ENCODE measurements at regions not wholly inside any gene's neighbourhood (a gene's known extent, or its start where the extent isn't known, plus 50 kb on each side); places are given as distances from the start of the nearest gene placed in this dataset.

DNA sequence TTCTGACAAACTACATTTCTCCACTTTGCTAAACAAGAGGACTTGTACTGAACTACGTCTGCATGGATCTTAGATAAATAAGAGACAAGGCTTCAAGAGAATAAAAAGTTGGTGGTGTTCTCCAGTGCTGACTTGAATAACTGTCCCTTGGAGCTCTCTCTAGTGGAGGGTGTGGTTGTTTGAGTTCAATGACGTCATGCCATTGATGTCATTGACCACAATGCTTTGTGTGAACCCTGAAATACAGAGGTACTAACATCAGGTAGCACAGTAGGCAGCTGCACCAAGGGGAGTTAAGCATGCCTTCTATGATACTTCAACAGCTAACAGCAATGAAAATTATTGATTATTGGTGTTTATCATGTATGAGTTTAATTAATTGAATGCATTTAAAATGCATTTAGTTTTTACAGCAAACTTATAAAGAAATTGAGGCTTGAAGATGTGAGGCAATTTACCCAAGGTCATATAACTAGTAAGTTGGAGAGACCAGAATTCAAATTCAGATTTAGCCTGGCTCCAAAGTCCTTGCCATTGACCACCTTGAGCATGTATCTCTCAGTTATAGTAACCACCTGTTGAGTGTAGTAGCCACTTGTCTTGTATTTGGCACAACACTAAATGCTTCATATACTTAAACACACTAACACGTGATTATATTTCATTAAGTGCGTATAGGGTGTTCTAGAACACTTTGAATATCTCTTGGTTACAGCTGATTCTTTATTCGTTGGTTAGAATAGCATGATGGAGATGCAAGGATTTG is 126.0 kb upstream of the ANKRD28 start:
- ChIA-PET CTCF (no interaction called here), POLR2A (no interaction called here)
- no peaks in the 10 kb centered on the region for H3K36me3 ChIP-seq (ENCODE audit: control insufficient read depth in 2 of 2, extremely low read depth in 1 of 2, insufficient read depth in 2 of 2, low read length in 2 of 2)
- no peaks in the 10 kb centered on the region for H4K20me1 ChIP-seq (replicated peaks; ENCODE audit: control insufficient read depth, extremely low read depth, insufficient read depth, low read length)
- dilution Hi-C loops (cut with MboI; ENCODE audit: extremely low pct_ligation_motif_present, low sequenced_read_pairs) = no loop called here
- no peak overlapping the region for H3K4me2 ChIP-seq (ENCODE audit: insufficient read depth, low read length)
- no peaks in the 10 kb centered on the region for H3K9me1 ChIP-seq (replicated peaks; ENCODE audit: control insufficient read depth, extremely low read depth, insufficient read depth, low read length)
- TF ChIP-seq POLR2AphosphoS5 (IDR thresholded peaks at IDR 0.05; ENCODE audit: insufficient read depth, low read depth, low read length) (no peak), EZH2 (IDR thresholded peaks at IDR 0.05; ENCODE audit: borderline replicate concordance, low read depth, low read length, severe bottlenecking) (no peak), GATA2 (IDR thresholded peaks at IDR 0.05; ENCODE audit: insufficient read depth, insufficient read length, low read depth, low read length) (no peak), MYC (IDR thresholded peaks at IDR 0.05; ENCODE audit: low read depth, low read length) (no peak)
- TF ChIP-seq, protein P1, sequence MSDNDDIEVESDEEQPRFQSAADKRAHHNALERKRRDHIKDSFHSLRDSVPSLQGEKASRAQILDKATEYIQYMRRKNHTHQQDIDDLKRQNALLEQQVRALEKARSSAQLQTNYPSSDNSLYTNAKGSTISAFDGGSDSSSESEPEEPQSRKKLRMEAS (IDR thresholded peaks at IDR 0.05; ENCODE audit: insufficient read depth, insufficient read length) = no peak
- TF ChIP-seq, protein P2, sequence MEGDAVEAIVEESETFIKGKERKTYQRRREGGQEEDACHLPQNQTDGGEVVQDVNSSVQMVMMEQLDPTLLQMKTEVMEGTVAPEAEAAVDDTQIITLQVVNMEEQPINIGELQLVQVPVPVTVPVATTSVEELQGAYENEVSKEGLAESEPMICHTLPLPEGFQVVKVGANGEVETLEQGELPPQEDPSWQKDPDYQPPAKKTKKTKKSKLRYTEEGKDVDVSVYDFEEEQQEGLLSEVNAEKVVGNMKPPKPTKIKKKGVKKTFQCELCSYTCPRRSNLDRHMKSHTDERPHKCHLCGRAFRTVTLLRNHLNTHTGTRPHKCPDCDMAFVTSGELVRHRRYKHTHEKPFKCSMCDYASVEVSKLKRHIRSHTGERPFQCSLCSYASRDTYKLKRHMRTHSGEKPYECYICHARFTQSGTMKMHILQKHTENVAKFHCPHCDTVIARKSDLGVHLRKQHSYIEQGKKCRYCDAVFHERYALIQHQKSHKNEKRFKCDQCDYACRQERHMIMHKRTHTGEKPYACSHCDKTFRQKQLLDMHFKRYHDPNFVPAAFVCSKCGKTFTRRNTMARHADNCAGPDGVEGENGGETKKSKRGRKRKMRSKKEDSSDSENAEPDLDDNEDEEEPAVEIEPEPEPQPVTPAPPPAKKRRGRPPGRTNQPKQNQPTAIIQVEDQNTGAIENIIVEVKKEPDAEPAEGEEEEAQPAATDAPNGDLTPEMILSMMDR (IDR thresholded peaks at IDR 0.05; ENCODE audit: extremely low read depth in 1 of 2, insufficient read depth in 1 of 2, low read depth in 1 of 2, low read length in 2 of 2) = no peak
- H2AFZ ChIP-seq (ENCODE audit: low read depth, low read length) = no peak overlapping the region
- no peak for FAIRE-seq
- no TSS peak for BruUV-seq (replicated peaks)
- no peak overlapping the region for H3K4me3 ChIP-seq (replicated peaks in 1 of 3; ENCODE audit: insufficient read depth in 1 of 3, low read depth in 1 of 3, low read length in 3 of 3)
- H3K4me1 ChIP-seq (ENCODE audit: control insufficient read depth, extremely low read depth, insufficient read depth, low read length) = no peaks in the 10 kb centered on the region
- no peak overlapping the region for H3K27ac ChIP-seq (ENCODE audit: insufficient read depth, low read depth, low read length)
- H3K79me2 ChIP-seq (ENCODE audit: control insufficient read depth, insufficient read depth, low read length) = no peaks in the 10 kb centered on the region
- H3K27me3 ChIP-seq (ENCODE audit: control insufficient read depth in 2 of 2, insufficient read depth in 2 of 2, low read length in 2 of 2) = peaks cover 0 to 2% of the 10 kb centered on the region in 2 experiments
- intact Hi-C loops (cut with micrococcal nuclease) = no loop called here
- DNase-seq (ENCODE audit: low read depth, low spot score) = no peak
- H3K9me3 ChIP-seq (replicated peaks; ENCODE audit: control insufficient read depth, insufficient read depth, low read length) = no peaks in the 10 kb centered on the region
- H3K9ac ChIP-seq (replicated peaks; ENCODE audit: extremely low read depth, insufficient read depth, low read length) = no peak overlapping the region

Measured in endothelial cell of umbilical vein (primary cell).